Daoy (cell line): ENCODE measurements at regions not wholly inside any gene's neighbourhood (a gene's known extent, or its start where the extent isn't known, plus 50 kb on each side); places are given as distances from the start of the nearest gene placed in this dataset.
A peak's percentile ranks its signal among the peaks of the same experiment; 100 is the strongest.
"Not testable (repeated sequence)": the region's sequence is repeated elsewhere in the genome, so short reads cannot be mapped to it uniquely, and the experiment has no call there.

Source experiments
- DNase-seq: peaks from one replicate; pipeline ENCODE4 v3.0.0-alpha.2; 2015; ENCODE audit warnings: low read depth

DNA sequence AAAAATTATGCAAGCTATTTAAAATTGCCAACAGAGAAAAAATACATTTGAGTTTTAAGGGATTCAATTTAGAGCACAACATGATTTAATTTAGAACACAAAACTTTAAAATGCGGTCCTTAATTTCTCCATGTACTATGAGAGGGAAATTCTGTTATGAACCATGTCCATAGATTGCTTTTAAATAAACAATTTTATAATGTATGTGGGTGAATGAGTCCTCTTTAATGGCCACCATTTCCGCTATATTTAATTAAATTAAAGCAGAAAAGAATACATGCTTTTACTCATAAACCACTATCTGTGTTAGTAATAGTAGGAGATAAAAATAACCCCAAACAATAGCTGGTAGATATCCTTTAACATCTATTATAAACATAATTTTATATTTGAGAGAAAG, 914.6 kb downstream of the LTN1 start:
- DNase-seq, result no peak

DNA sequence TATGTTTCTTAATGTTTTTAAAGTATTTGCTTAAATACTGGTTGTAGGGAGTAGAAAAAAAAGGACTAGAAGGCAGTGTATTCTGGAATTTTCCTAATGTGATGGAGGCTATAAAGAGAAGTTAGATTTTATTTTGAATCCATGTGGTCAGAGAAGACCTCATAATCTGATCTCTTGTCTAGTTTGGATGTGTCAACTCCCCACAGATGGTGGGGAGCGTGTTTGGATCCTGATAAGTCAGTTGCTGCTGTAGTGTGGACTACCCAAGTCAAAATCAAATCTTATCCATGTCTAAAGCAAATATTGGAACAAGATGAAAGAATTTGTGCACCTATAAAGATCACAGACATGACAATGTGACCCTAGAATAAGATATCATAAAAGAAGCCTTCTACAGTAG, 918.0 kb downstream of the LTN1 start:
- DNase-seq, result no peak

DNA sequence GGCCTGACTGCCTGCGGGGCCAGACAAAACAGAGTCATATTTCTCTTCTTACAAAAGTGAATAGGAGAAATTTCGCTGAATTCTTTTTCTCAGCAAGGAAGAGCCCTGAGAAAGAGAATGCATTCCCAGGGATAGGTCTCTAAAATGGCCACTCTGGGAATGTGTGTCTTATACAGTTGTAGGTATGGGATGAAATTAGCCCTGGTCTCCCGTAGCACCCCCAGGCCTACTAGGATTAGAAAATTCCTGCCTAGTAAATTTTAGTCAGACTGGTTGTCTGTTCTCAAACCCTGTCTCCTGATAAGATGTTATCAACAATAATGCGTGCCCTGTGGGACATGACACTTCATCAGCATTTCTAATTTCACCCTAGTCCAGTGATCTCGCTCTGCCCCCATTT, 920.1 kb downstream of the LTN1 start:
- DNase-seq, result no peak

DNA sequence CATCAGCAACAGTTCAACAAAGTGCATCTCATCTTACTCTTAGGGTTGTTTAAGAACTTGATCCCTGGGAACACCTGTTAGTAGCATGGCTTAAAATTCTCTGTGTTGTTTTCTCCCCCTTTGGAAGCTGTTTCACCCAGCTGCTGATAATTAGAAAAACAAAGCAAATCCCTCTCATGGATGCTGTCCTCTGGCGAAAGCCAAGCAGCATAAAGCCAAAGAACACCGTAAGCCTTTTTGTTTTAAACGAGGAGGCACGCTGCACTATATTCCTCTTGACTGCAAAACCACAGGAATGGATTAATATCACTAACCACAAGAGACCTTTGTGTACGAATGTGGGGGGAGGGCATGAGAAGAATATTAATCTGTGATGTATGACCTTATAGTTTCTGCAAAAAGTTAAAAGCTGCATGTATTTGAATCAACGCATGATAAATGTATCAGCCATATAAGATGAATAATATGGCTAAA, 923.2 kb downstream of the LTN1 start:
- no peak for DNase-seq

DNA sequence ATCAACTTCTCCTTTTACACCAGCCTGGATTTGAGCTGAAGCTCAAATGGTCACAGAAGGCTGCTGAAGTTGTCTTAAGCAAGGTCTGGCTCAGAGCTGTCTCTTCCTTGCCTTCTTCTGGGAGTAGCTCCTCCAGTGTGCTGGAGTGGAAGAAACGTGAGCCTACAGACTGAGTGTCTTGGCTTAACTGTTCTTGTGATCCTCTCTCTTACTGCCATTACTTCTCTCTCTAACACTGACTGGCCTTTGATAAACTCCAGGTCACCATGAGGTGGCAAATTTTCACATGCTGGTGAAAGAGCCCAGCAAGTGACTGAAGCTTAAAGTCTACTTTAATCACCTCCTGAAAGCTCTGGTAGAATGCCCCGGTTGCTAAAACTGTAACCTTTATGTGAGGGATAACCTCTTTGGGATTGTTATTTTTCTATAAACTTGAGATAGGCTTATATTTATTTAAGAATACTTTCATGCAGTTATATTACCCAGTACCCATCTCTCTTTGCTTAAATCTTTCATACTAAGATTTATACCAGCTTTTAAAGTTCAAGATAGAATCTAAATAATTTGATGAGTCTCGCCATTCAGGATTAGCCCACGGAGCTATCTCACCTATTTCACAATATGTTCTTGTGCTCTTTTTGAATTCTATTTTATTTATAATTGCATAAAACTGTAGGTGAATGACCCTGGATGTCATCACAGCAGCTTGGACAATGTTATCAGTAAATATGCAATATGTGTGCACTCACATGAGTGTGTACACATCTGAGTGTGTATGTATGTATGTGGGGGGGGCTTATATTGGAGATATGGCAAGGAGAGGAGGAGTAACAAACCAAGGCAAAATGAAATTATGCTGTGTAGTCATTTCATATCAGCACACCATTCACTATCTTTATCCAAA, 924.0 kb downstream of the LTN1 start:
- DNase-seq, result no peak

DNA sequence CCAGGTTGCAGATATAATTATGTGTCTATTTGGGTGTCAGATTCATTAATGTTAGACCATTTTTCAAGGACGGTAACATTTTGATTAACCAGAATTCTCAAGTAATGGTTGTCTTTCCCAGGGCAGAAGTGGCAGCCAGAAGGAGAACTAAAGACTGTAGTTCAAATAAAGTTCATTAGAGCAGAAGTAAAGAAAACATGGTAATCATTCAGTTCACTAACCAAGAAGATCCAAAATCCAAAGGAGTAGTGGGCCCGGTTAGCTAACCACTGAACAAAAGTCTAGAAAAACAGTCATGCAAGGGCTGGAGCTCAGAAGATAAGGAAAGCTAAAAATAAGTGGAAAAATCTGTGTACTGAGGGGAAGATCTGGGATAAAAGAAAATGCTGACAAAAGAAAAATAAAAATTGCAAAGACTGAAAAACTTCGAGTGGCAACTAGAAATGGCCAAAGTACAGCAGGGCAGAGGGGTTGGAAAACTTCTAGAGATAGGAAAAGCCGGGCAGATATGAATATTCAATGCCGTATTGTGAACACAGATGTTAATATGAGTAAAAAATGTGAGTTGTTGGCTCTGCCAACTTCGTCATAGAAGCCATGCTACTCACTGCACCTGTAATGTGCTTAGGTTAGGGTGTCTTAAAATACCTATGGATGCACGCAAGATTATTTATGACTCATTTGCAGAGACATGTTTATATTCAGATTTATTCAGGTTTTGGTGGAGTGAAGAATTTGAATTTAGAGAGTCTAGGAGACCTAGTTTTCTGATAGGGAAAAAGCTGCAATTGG, 925.9 kb downstream of the LTN1 start:
- no peak for DNase-seq

DNA sequence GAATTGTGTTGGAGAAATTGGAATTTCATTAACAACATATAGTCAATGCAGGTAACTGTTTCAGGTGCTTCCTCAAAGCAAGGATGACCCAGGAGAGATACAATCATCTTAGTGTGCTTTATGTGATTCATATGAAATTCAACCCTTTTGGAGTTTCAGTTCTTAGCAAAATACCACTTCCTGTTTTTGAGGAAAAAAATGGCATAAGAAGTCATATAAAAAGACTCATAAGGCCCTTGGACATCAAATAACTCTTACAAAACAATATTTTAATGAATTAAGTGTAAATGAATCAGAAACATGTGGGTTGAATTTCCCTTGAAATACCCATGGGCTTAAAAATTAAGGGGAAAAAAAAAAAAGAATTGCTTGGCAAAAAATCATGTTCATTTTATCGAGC, 926.6 kb downstream of the LTN1 start:
- no peak for DNase-seq

DNA sequence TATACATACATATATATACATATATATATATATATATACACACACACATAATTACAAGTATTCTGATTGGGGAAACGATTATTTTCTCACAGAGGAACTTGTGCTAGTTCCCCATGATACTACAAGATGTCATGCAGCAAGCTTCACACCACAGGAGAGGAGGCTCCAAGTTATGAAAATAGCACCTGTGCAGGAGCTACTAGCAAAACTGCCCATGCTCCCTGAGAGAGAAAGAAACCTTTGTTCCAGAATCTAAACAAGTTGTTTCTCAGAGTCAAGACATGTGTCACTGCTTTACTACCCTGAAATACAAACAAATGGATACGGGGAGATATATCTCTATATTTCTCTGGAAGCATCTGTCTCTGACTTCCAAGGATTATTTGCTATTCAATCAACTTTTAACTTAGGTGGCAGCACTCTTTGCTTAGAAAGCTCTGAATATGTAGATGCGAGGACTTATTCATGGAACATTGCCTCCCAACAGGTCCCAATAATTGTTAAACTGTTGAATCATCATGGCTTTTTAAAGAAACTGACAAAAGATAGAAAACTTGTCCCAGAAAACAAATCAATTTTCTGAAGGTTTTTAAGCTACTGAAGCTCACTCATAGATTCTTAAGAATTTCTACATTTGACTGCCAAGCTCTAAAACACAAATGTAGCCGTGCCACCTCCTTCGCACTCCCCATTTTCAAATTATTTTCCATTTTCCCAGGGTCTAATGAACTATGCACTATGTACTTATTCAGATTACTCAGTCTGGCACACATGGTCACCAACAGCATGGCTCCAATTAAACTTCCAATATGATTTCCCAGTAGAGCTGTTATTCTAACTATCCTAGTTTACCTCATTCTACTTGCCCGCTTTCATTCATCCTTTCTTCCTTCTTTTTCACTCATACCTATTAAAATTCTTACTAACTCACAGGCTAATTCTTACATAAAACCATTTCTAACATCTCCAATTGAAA, 929.1 kb downstream of the LTN1 start:
- no peak for DNase-seq

DNA sequence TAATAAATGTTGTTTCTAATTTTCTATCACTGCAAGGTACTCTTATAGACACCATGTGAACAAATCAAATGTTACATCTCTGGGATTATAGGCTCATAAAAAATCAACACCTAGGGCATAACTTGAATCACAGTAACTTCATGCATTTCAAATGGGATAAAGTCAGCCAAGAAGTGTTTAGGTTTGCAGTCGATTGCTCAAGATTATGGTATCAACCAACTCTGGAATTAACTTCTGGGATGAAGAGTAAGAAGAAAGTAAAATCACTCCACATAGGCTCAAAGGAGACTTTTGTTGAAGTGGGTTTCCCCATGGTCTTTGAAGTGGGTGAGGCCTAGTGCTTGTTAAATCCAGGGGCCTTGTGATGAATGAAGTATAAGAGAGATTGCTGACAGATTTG, 939.7 kb downstream of the LTN1 start:
- DNase-seq, result not testable (repeated sequence)

DNA sequence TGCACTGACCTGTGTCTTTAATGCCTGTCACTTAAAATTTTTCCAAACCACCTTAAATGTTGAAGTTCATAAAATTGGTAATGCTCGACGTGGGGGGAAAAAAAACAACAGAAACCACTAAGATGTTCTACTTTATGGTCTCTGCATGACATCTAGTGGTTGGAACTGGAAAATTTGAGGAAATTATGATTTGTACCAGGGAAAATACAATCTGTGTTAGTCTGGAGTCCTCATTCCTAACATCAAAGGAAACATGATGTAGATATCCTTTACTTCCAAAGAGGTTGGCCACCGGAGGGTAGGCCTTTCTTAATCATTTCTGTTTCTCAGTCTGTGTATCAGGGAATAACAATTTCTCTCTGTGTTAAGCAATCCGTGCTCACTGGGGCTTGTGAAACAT, 941.0 kb downstream of the LTN1 start:
- DNase-seq, result not testable (repeated sequence)

DNA sequence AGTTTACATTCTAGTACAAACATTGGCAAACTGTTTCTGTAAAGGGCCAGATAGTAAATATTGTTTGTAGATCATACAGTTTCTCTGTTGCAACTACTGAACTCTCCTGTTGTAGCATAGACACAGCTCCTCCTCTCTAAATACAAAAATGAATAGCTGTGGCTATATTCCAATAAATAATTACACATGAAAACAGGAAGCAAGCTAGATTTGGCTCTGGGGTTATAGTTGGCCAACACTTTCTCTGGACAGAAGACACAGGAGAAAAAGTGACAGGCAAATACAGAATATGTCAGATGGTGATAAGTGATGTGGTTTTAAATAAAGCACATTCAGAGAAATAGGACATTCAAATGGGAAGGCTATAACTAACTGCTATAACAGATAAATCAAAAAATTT, 957.0 kb downstream of the LTN1 start:
- not testable (repeated sequence) for DNase-seq

DNA sequence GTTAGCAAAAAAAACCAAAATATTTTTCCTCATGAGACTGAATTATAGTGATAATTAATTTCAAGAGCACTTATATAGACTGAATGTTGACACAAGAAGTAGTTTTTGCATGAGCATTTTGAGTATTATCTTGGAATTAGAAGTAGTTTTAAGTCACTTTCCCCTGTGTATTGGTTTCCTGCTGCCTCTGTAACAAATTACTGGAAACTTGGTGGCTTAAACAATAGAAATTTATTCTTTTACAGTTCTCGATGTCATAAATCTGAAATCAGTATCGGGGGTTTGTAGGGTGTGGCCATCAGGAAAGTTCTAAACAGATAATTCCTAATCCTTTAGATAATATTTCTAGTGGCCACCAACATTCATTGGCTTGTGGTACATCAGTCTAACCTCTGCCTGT, 957.8 kb downstream of the LTN1 start:
- DNase-seq, result not testable (repeated sequence)

DNA sequence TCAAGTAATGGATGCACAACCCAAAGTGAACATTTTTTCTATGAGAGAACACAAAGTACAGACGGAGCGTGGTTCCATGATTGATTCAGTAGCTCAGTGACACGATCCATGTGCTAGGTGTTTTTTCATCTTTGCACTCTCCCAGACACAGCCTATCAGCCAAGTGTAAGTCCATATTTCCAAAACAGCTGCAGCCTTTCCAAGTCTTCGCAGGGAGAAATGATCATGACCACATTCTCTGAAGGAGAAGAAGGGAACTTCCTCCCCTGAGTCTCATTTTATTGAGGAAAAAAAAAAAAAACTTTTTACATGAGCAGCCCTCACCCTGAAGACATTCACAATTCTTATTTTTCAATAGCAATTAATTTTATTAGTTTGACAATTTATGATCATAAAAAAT, 958.3 kb downstream of the LTN1 start:
- DNase-seq, result not testable (repeated sequence)

DNA sequence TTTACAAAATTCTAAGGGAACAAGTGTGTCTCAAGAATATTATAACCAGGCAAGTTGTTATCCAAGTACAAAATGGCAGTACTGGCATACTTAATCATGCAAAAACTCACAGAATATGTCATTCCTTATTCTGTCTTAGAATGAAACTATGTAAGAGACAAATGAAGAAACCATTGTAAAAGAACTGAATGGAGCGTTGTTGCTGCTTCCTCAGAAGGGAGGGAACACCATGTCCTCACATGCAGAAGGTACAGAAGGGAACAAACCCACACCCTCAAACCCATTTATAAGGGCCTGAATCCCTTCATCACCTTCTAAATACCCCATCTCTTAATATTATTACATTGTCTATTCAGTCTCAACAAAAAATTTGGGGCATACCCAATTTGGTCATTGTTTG, 960.0 kb downstream of the LTN1 start:
- DNase-seq, result not testable (repeated sequence)

DNA sequence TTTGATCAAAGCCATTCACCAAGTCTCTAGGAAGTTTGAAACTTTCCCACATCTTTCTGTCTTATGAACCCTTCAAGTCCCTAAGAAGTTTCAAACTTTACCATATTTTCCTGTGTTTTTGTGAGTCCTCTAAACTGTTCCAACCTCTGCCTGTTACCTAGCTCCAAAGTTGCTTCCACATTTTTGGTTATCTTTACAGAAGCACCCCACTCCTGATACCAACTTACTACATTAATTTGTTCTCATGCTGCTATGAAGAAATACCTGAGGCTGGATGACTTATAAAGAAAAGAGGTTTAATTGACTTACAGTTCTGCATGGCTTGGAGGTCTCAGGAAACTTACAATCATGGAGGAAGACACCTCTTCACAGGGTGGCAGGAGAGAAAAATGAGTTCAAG, 961.6 kb downstream of the LTN1 start:
- DNase-seq, result not testable (repeated sequence)

DNA sequence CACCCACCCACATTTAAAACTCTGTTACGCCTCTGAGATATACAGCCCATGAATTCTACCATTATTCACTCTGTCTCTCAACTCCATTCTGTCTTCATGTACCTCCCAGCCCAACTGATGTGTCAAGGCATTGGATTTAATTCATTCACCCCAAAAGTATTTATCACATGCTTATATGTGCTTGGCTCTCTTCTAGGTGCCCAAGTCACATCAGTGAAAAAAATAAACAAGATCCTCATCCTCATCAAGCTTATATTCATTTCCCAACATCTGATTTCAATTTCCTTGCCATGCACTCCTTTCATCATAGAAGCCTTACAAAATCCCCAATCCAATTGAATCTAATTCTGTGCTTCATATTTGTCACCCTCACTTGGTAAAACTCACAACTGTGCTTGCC, 967.6 kb downstream of the LTN1 start:
- DNase-seq, result no peak

DNA sequence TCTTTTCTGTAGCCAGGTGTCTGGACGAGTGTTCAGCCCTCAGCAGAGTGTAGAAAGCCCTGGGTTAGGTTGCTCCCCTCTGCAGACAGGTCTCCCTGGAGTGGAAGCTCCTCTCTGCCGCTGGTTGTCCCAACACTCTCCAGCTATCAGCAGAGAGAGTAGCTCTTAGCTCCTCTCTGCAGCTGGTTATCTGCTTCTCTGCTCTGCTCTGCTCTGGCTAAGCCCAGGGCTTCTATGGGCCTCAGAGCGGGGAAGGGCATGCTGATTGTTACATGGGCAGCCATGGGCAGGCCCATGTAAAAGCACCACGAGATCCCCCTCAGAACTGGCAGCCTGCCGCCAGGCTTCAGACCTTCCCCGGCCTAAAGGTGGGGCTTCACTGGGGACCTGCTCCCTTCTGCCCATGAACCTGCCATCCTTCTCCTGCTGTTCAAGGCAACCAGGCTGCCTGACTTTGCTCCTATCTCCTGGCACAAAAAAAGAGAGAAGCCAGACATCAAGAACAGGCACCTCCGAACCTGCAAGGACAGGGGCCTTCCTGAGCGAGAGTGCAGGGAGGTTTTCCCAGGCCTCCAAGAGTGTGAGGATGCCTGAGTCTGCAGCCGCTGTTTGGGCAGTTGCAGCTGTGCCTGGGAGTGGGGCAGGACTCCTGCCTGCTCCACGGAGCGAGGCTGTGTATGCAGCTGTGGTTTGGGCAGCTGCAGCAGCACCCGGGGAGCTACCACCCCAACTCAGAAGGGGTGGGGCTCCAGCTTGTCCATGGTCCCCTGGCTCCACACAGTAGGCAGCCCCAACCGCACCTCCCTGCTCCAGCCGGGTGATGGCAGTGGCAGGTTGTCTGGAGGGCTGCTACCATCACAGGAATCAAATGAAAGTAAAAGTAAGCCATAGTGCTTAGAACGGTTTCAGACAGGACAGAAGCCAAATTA, 973.7 kb downstream of the LTN1 start:
- DNase-seq, result peak; percentile 25

DNA sequence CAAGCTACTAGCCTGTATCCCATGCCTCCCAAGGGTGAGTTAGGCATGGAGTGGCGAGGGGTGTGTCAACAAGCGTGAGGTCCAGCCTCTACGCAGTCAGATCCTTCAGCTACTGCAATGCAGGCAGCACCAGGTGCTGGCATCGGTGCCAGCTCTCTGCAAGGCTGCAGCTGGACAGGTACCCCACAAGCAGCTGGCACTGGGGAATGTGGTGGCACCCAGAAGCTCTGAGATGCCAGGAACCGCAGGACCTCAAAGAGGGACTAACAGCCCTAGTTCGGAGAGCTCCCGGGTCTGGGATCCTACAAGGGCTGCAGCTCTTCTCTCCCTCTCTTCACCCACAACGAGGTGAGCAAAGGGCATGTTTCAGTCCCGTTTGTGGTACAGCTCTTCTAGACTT, 974.5 kb downstream of the LTN1 start:
- no peak for DNase-seq

DNA sequence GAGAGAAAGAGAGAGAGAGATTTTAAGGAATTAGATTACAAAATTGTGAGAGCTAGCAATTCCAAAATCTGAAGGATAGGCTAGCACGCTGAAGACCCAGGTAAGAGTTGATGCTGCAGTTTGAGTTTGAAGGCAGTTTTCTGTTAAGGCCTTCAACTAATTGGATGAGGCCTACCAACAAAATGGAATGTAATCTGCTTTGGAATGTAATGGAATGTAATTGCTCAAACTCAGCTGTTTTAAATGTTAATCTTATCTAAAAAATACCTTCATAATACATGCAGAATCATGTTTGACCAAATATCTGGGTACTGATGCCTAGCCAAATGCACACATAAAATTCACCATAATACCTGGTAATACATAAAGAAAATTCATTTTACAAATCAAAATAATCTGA, 976.1 kb downstream of the LTN1 start:
- DNase-seq, result no peak

DNA sequence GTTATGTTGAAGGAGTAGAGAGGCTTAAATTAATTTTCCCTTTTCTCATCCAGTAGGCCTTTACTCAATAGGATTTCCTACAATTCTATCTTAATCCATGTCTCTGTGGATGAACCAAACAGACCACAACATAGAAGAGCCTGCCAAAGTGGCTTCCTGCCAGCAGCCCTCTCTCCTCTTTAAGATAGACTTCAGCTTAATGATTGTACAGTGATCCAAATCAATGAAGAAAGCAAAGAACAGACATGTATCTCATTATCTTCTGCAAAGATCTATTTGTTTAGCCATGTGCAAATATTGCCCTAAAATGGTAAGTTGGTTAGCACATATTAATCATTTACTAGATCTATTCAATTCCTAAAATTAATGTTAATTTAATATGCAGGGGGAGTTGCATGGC, 979.6 kb downstream of the LTN1 start:
- DNase-seq, result not testable (repeated sequence)

DNA sequence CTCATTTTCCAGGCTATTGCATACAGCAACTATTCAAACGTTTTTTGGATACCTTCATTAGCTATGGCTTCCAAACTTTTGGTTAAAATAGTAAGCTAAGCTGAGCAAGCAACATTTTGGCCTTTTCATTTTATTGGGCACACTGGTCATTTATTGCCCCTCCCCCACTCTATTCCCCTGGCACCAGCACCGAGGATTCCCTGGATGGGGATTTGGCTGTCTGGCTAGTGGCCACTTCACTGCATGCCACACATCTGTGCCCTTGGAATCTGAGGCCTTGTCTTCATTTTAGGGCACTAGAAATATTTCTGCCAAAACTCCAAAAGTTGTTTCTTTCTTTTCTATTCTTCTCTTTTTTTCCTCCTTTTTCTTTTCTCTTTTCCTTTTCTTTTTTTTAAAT, 980.7 kb downstream of the LTN1 start:
- DNase-seq, result not testable (repeated sequence)
